ENCODE measurements at regions not wholly inside any gene's neighbourhood (a gene's known extent, or its start where the extent isn't known, plus 50 kb on each side); places are given as distances from the start of the nearest gene placed in this dataset.

- no peak for TF ChIP-seq ZBTB33 (IDR thresholded peaks at IDR 0.05)
- TF ChIP-seq CTCF (IDR thresholded peaks at IDR 0.05; ENCODE audit: low read depth, low read length, missing input control): no peak
- TF ChIP-seq TAF1 (conservative IDR thresholded peaks at IDR 0.05): no peak
- no peak for TF ChIP-seq EGR1 (IDR thresholded peaks at IDR 0.05; ENCODE audit: low read depth in 2 of 2)
- no peak for TF ChIP-seq YY1 (IDR thresholded peaks at IDR 0.05)
- TF ChIP-seq ATF3 (IDR thresholded peaks at IDR 0.05): no peak
- no peak for TF ChIP-seq HNF4A (conservative IDR thresholded peaks at IDR 0.05)
- no peak for TF ChIP-seq HNF4G (IDR thresholded peaks at IDR 0.05)
These were observed 170.0 kb upstream of the PPARGC1A start for GRCh38 chr4:24059839-24060238.
